ENCODE measurements at regions not wholly inside any gene's neighbourhood (a gene's known extent, or its start where the extent isn't known, plus 50 kb on each side); places are given as distances from the start of the nearest gene placed in this dataset.

DNA sequence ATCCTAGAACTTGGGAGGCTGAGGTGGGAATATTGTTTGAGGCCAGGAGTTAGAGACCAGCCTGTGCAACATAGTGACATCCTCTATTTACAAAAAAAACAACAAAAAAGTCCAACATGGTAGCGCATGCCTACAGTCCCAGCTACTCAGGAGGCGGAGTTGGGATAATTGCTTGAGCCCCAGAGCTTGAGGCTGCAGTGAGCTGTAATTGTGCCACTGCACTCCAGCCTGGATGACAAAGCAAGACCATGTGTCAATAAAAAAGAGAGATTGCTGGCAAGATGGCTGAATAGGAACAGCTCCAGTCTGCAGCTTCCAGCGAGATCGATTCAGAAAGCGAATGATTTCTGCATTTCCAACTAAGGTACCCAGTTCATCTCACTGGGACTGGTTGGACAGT lies 54.8 kb upstream of the FBXL17 start:
- no peak for DNase-seq

DNA sequence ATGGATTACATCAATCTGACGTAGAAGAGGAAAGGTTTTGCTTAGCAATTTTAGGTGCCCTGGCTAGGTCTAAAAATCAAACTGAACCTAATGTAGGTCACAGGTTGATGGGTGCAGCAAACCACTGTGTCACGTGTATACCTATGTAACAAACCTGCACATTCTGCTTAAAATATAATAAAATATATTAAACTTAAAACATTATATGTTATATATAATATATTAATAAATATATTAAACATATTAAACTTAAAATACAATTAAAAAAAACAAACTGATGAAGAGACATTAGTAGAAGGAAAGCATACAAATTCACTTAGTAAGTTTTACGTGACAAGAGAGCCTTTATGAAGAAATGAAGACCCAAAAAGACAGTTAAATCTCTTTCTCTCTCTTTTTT lies 51.7 kb upstream of the FBXL17 start:
- no peak for DNase-seq

DNA sequence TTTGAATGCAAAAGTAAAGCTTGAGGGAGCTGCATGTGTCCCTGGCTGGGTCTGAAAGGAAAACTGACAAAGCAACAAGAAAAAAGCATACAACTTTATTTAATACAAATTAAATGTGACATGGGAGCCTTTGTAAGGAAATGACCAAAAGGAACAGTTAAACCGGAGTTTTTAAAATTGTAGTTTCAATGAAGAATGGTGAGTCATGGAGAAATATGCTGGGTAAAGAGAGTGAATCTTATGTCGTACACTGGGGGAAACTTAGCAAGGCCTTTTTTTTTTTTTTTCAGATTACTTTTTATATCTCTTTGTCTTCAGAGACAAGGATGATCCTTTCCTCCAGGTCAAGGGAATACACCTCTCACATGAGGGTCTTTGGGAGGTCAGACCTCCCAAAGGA lies 50.1 kb upstream of the FBXL17 start:
- no peak for DNase-seq

Data from T1000 (cell line).